IMR-90 (cell line): ENCODE measurements at regions not wholly inside any gene's neighbourhood (a gene's known extent, or its start where the extent isn't known, plus 50 kb on each side); places are given as distances from the start of the nearest gene placed in this dataset.

Source experiments
- BHLHE40 ChIP-seq: fragments of 150-350 bp; IDR thresholded peaks from 2 replicates; pipeline ENCODE4 v1.6.1; 2016; ENCODE audit warnings: mild to moderate bottlenecking, low read depth, low read length
- CEBPB ChIP-seq: IDR thresholded peaks from 2 replicates; pipeline ENCODE4 v1.6.1; 2012; ENCODE audit warnings: low read depth, low read length, improper control_type of control experiment
- FOS ChIP-seq: fragments of 150-350 bp; IDR thresholded peaks from 2 replicates; pipeline ENCODE4 v1.6.1; 2016; ENCODE audit warnings: low read depth, low read length
- MAFK ChIP-seq: IDR thresholded peaks from 2 replicates; pipeline ENCODE4 v1.6.1; 2012; ENCODE audit warnings: low read depth, low read length, improper control_type of control experiment
- MAZ ChIP-seq: IDR thresholded peaks from 2 replicates; pipeline ENCODE4 v1.6.1; 2012; ENCODE audit warnings: low read depth, mild to moderate bottlenecking, low read length, improper control_type of control experiment, moderate library complexity, borderline replicate concordance
- NFE2L2 ChIP-seq: fragments of 150-350 bp; IDR thresholded peaks from 2 replicates; pipeline ENCODE4 v1.6.1; 2016; ENCODE audit warnings: low read depth, mild to moderate bottlenecking, low read length
- POLR2A ChIP-seq: IDR thresholded peaks from 2 replicates; pipeline ENCODE4 v1.6.1; 2012; ENCODE audit warnings: mild to moderate bottlenecking, low read depth, low read length
- RAD21 ChIP-seq: IDR thresholded peaks from 2 replicates; pipeline ENCODE4 v1.6.1; 2012; ENCODE audit warnings: low read length, improper control_type of control experiment
- RCOR1 ChIP-seq: IDR thresholded peaks from 2 replicates; pipeline ENCODE4 v1.6.1; 2012; ENCODE audit warnings: mild to moderate bottlenecking, low read length, improper control_type of control experiment; ENCODE audit not compliant: insufficient replicate concordance
- RFX5 ChIP-seq: IDR thresholded peaks from 2 replicates; pipeline ENCODE4 v1.8.0; 2012; ENCODE audit warnings: low read depth, mild to moderate bottlenecking, low read length, moderate library complexity
- SMC3 ChIP-seq: fragments of 150-350 bp; IDR thresholded peaks from 2 replicates; pipeline ENCODE4 v1.6.1; 2016; ENCODE audit warnings: low read depth, mild to moderate bottlenecking, antibody characterized with exemption, low read length, moderate library complexity
- TF ChIP-seq, protein P1 (sequence below): conservative IDR thresholded peaks from 2 replicates; pipeline ENCODE4 v1.5.1; 2012; ENCODE audit warnings: mild to moderate bottlenecking, low read depth, low read length, improper control_type of control experiment
- TF ChIP-seq, protein P2 (sequence below): fragments of 150-350 bp; IDR thresholded peaks from 2 replicates; pipeline ENCODE4 v1.6.1; 2016; ENCODE audit warnings: low read depth, mild to moderate bottlenecking, low read length, moderate library complexity, borderline replicate concordance

DNA sequence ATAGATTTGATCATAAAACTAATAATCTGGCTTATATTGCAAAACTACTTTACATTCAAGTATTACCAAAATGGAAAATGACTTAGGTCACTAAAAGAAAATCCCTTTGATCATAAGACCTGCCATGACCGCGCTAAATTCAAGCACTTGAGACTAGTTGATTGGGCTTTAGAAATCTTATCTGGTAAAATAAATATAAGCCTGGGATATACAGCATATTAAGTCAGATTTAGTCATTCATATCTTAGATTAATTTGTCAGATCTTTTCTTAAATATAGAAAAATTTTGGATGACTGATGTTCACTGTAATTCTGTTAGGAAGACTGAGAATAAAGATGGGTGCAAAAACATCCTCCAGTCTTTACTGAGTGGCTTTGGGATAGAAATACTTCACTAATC, 450.0 kb downstream of the HTR7 start:
- TF ChIP-seq POLR2A (no peak), CEBPB (no peak), BHLHE40 (no peak), NFE2L2 (no peak), MAFK (no peak), MAZ (no peak), SMC3 (no peak), RAD21 (no peak), FOS (no peak), RFX5 (no peak), RCOR1 (no peak)
- TF ChIP-seq, protein P1, sequence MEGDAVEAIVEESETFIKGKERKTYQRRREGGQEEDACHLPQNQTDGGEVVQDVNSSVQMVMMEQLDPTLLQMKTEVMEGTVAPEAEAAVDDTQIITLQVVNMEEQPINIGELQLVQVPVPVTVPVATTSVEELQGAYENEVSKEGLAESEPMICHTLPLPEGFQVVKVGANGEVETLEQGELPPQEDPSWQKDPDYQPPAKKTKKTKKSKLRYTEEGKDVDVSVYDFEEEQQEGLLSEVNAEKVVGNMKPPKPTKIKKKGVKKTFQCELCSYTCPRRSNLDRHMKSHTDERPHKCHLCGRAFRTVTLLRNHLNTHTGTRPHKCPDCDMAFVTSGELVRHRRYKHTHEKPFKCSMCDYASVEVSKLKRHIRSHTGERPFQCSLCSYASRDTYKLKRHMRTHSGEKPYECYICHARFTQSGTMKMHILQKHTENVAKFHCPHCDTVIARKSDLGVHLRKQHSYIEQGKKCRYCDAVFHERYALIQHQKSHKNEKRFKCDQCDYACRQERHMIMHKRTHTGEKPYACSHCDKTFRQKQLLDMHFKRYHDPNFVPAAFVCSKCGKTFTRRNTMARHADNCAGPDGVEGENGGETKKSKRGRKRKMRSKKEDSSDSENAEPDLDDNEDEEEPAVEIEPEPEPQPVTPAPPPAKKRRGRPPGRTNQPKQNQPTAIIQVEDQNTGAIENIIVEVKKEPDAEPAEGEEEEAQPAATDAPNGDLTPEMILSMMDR, result no peak
- TF ChIP-seq, protein P2, sequence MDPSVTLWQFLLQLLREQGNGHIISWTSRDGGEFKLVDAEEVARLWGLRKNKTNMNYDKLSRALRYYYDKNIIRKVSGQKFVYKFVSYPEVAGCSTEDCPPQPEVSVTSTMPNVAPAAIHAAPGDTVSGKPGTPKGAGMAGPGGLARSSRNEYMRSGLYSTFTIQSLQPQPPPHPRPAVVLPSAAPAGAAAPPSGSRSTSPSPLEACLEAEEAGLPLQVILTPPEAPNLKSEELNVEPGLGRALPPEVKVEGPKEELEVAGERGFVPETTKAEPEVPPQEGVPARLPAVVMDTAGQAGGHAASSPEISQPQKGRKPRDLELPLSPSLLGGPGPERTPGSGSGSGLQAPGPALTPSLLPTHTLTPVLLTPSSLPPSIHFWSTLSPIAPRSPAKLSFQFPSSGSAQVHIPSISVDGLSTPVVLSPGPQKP, result no peak
